ENCODE measurements at regions not wholly inside any gene's neighbourhood (a gene's known extent, or its start where the extent isn't known, plus 50 kb on each side); places are given as distances from the start of the nearest gene placed in this dataset.
A peak's percentile ranks its signal among the peaks of the same experiment; 100 is the strongest.

DNA sequence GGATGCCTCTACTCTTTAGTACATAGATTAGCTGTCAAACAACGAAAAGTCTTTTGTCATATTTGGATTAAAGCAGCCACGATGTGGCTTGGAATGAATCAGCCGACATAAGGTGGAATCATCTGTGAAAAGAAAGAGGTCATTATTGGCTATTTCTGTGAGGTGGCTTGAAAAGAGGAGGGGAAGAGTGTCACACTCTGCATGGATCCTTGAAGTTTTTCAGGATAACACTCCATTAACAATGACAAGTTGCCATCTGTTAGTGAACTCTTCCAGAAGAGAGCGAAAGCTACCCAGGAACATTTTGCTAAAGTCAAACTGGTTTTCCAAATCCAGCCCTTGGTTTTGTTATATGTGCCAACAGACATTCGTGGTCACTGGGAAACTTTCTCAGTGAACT is 1604.8 kb downstream of the OLFM4 start:
- Histone ChIP-seq H3K4me1 (no peaks in the 10 kb centered on the region), H3K27ac (no peak overlapping the region), H3K9me3 (peaks cover 0 to 9% (median 0%) of the 10 kb centered on the region in 12 donors), H3K27me3 (no peaks in the 10 kb centered on the region), H3K4me3 (no peak overlapping the region), H3K36me3 (no peaks in the 10 kb centered on the region)
- TF ChIP-seq, protein P1, sequence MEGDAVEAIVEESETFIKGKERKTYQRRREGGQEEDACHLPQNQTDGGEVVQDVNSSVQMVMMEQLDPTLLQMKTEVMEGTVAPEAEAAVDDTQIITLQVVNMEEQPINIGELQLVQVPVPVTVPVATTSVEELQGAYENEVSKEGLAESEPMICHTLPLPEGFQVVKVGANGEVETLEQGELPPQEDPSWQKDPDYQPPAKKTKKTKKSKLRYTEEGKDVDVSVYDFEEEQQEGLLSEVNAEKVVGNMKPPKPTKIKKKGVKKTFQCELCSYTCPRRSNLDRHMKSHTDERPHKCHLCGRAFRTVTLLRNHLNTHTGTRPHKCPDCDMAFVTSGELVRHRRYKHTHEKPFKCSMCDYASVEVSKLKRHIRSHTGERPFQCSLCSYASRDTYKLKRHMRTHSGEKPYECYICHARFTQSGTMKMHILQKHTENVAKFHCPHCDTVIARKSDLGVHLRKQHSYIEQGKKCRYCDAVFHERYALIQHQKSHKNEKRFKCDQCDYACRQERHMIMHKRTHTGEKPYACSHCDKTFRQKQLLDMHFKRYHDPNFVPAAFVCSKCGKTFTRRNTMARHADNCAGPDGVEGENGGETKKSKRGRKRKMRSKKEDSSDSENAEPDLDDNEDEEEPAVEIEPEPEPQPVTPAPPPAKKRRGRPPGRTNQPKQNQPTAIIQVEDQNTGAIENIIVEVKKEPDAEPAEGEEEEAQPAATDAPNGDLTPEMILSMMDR (IDR thresholded peaks at IDR 0.05), result no peak
- no peak for TF ChIP-seq POLR2A (IDR thresholded peaks at IDR 0.05)
- intact Hi-C loops (cut with DNase I), result no loop called here
- DNase-seq (no peak), ATAC-seq (no peak)
- WGBS, 4 donors, result 42 to 60% (median 54%) methylated on average over 5 of the region's 5 CpGs

DNA sequence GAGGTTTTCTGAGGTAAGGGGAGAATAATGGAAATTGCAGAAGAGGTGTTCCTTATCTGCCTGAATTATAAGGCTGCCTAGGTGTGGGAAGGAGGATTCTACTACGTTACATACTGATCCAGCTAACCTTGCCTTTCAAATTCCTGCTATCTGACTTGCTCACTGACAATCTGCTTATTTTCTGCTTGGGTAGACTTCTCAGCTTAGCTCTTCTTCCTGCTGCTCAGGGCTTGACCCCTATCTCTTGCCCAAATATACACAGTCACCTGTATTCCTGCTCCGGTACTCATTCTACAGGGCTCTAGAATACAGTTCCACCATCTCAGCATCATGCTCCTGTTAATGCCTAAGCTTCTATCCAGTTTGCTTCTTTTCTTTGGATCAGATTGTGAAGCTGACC is 1607.6 kb downstream of the OLFM4 start:
- no peak overlapping the region for H3K27ac ChIP-seq
- no peak overlapping the region for H3K4me3 ChIP-seq
- H3K4me1 ChIP-seq, result no peaks in the 10 kb centered on the region
- DNase-seq (no peak), ATAC-seq (no peak)
- intact Hi-C loops (cut with DNase I), result no loop called here
- no peaks in the 10 kb centered on the region for H3K9me3 ChIP-seq
- WGBS, 4 donors, result 65 to 83% (median 76%) methylated on average over 2 of the region's 2 CpGs
- no peaks in the 10 kb centered on the region for H3K36me3 ChIP-seq
- no peak for TF ChIP-seq POLR2A (IDR thresholded peaks at IDR 0.05)
- TF ChIP-seq, protein P1 (IDR thresholded peaks at IDR 0.05), result no peak
- H3K27me3 ChIP-seq, result no peaks in the 10 kb centered on the region

DNA sequence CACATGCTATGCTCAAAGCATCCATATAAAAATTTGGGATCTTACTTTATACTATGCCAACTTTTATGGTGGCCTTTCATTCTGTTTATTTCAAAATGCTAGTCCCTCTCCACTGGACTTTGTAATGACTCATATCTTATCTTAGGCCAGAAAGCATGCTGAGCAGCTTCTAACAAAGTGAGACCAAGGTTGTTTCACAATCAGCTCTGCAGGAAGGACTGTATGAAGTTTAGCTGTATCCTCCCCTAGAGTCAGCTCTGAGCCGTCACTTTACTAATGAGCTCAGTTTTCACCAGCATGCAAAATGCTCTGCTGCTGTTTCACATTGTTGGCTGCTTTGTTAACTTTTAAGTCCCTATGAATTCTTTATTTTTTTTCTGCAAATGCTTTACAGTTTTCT is 1608.8 kb downstream of the OLFM4 start:
- no peak overlapping the region for H3K4me3 ChIP-seq
- H3K4me1 ChIP-seq, result no peaks in the 10 kb centered on the region
- intact Hi-C loops (cut with DNase I), result no loop called here
- H3K27me3 ChIP-seq, result no peaks in the 10 kb centered on the region
- TF ChIP-seq POLR2A (IDR thresholded peaks at IDR 0.05), result no peak
- TF ChIP-seq, protein P1 (IDR thresholded peaks at IDR 0.05), result no peak
- ATAC-seq (peak in 1 of 4 donors; percentile 48), DNase-seq (no peak)
- no peak overlapping the region for H3K27ac ChIP-seq
- WGBS, 4 donors, result 12 to 22% (median 16%) methylated on average over 1 of the region's 1 CpG
- H3K36me3 ChIP-seq, result no peaks in the 10 kb centered on the region
- H3K9me3 ChIP-seq, result no peaks in the 10 kb centered on the region

DNA sequence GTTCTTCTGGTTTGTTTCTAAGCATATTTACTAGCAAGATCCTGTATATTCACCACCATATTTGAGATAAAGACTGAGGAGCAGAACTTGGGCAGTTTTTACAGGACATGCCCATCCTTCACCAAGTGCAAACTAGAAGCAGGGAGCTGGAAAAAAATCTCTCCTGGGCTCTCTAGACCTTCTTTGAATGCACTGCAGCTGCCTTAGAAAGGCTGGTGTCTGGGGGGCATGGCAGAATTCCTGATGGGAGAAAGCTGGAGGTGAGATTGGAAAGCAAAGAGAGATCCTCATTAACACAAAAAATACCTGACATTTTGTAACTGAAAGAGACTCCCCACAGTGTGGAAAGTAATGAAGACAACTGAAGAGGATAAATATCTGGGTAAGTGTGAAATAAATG is 1612.1 kb downstream of the OLFM4 start:
- ATAC-seq (no peak), DNase-seq (no peak)
- no peaks in the 10 kb centered on the region for H3K36me3 ChIP-seq
- no peaks in the 10 kb centered on the region for H3K9me3 ChIP-seq
- H3K27me3 ChIP-seq, result no peaks in the 10 kb centered on the region
- TF ChIP-seq, protein P1 (IDR thresholded peaks at IDR 0.05), result no peak
- TF ChIP-seq POLR2A (IDR thresholded peaks at IDR 0.05), result no peak
- H3K27ac ChIP-seq, result no peak overlapping the region
- H3K4me3 ChIP-seq, result no peak overlapping the region
- intact Hi-C loops (cut with DNase I), result no loop called here
- no peaks in the 10 kb centered on the region for H3K4me1 ChIP-seq

Data from heart left ventricle (tissue), 16 donors.